ENCODE measurements at regions not wholly inside any gene's neighbourhood (a gene's known extent, or its start where the extent isn't known, plus 50 kb on each side); places are given as distances from the start of the nearest gene placed in this dataset.

DNA sequence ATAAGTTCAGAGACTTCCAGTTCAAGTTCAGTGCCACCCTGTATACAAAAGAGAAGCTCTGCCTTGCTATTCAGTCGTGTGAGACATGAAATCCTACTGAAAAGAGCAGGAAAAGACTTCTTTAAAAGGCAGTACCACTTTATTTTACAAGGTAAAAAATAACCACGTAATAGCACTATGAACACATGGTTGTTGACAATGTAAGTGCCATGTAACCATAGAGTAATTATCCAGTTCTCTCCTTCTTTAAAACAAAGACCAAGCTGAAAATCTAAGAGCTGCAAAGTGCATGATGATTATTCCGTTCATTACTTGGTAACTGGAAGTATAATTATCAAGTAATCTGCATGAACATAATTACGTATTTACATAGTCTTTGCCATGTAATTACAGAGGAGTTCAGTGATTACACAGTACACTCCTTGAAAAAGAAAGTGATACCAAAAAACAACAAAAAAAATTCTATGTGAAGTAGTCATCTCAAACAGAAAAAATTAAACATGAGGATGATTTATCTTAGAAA lies 288.7 kb downstream of the EFNB2 start:
- TF ChIP-seq RNF2 (IDR thresholded peaks at IDR 0.05; ENCODE audit: borderline replicate concordance, low read depth, low read length, missing control alignments, poor library complexity, severe bottlenecking) (no peak), FOSL1 (IDR thresholded peaks at IDR 0.05; ENCODE audit: insufficient read depth, low read depth, low read length) (no peak), SP1 (IDR thresholded peaks at IDR 0.05; ENCODE audit: low read depth, low read length) (no peak), MAFK (IDR thresholded peaks at IDR 0.05; ENCODE audit: low read depth, low read length) (no peak), PHF8 (conservative IDR thresholded peaks at IDR 0.05; ENCODE audit: low read depth, low read length) (no peak), RBBP5 (IDR thresholded peaks at IDR 0.05; ENCODE audit: borderline replicate concordance, low read depth, low read length) (no peak)
- Histone ChIP-seq H4K8ac (ENCODE audit: extremely low read depth, insufficient read depth, low read length) (no peak overlapping the region), H3K23me2 (ENCODE audit: low read depth, low read length) (no peaks in the 10 kb centered on the region), H3K27me3 (replicated peaks in 1 of 4; ENCODE audit: control insufficient read depth in 3 of 4, extremely low read depth in 1 of 4, insufficient read depth in 3 of 4, low read length in 3 of 4) (no peaks in the 10 kb centered on the region), H3K79me2 (ENCODE audit: control insufficient read depth in 1 of 2, insufficient read depth in 2 of 2, low read length in 2 of 2) (no peaks in the 10 kb centered on the region), H3K36me3 (ENCODE audit: control insufficient read depth in 2 of 4, insufficient read depth in 4 of 4, low read length in 3 of 4) (no peaks in the 10 kb centered on the region; a peak in 2 of 8 replicates), H3K4me2 (ENCODE audit: insufficient read depth in 1 of 2, low read depth in 2 of 2, low read length in 2 of 2) (no peak overlapping the region), H2BK120ac (replicated peaks; ENCODE audit: low read depth, low read length) (no peak overlapping the region), H3K18ac (ENCODE audit: extremely low read depth, low read length) (no peak overlapping the region), H4K20me1 (replicated peaks in 1 of 2; ENCODE audit: control insufficient read depth in 1 of 2, insufficient read depth in 2 of 2, low read length in 2 of 2) (no peaks in the 10 kb centered on the region), H2BK12ac (ENCODE audit: low read depth, low read length) (no peak overlapping the region), H3K79me1 (ENCODE audit: low read depth, low read length) (no peaks in the 10 kb centered on the region), H3K14ac (ENCODE audit: insufficient read length) (no peak overlapping the region), H4K91ac (replicated peaks; ENCODE audit: insufficient read length, low read length) (no peak overlapping the region), H3K4me3 (ENCODE audit: extremely low read depth in 1 of 4, insufficient read depth in 2 of 4, low read depth in 3 of 4, low read length in 4 of 4) (no peak overlapping the region), H2AK5ac (ENCODE audit: low read depth, low read length) (no peak overlapping the region), H3K4me1 (replicated peaks in 1 of 4; ENCODE audit: control insufficient read depth in 3 of 4, insufficient read depth in 4 of 4, low read length in 3 of 4) (no peaks in the 10 kb centered on the region), H3K9me3 (ENCODE audit: insufficient read depth in 2 of 2, low read depth in 1 of 2, low read length in 1 of 2) (no peaks in the 10 kb centered on the region), H3K9ac (replicated peaks in 1 of 4; ENCODE audit: extremely low read depth in 1 of 4, low read depth in 3 of 4, low read length in 3 of 4) (no peak overlapping the region), H3K4ac (replicated peaks; ENCODE audit: insufficient read length, low read depth, low read length) (no peak overlapping the region), H3K23ac (ENCODE audit: insufficient read length) (no peak overlapping the region), H2BK5ac (ENCODE audit: low read depth, low read length) (no peak overlapping the region), H4K5ac (ENCODE audit: insufficient read length, low read depth, low read length) (no peak overlapping the region), H2BK20ac (ENCODE audit: low read length) (no peak overlapping the region), H3K56ac (replicated peaks; ENCODE audit: insufficient read length, low read depth, low read length) (no peak overlapping the region), H2AFZ (ENCODE audit: low read length) (no peak overlapping the region), H3K27ac (ENCODE audit: low read depth, low read length) (no peak overlapping the region), H2BK15ac (ENCODE audit: low read length) (no peak overlapping the region)
- DNase-seq (ENCODE audit: low read depth in 1 of 2, low spot score in 2 of 2) (no peak), FAIRE-seq (no peak)
- WGBS, 2 experiments (ENCODE audit: extremely low coverage in 1 of 2, insufficient coverage in 1 of 2, insufficient read length in 1 of 2, insufficient replicate concordance in 2 of 2, low coverage in 1 of 2, low lambda C conversion rate in 2 of 2, missing lambda C conversion rate in 1 of 2), result 70% methylated on average over 4 of the region's 4 CpGs; no CpG with 5 or more reads in 1 of the 2 experiments
- POLR2A ChIA-PET (ENCODE audit: partially characterized antibody), result interaction anchor here (0.8 kb wide), 1 partner anchor 121 kb away, joined by 3 read pairs; no protein-coding TSS in a partner anchor
- CTCF ChIA-PET (ENCODE audit: partially characterized antibody), result interaction anchor here (1.1 kb wide), 1 partner anchor 10 kb away, joined by 3 read pairs; no protein-coding TSS in a partner anchor
